ENCODE measurements at regions not wholly inside any gene's neighbourhood (a gene's known extent, or its start where the extent isn't known, plus 50 kb on each side); places are given as distances from the start of the nearest gene placed in this dataset.

DNA sequence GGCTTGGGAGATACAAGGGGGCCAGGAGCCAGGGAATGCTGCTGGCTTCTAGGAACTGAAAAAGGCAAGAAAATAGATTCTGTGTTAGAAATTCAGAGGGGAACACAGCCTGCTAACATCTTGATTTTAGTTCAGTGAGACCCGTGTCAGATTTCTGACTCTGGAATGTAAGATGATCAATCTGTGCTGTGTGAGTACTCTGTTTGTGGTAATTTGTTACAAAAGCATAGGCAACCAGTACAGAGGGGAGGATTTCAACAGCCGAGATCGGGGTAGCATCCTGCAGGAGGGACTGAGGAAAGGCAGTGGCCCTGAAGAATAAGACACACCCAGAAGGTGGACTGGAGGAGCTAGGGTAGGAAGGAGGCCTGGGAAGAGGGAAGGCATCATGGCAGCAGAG, 410.0 kb upstream of the CCDC196 start:
- DNase-seq = no peak

DNA sequence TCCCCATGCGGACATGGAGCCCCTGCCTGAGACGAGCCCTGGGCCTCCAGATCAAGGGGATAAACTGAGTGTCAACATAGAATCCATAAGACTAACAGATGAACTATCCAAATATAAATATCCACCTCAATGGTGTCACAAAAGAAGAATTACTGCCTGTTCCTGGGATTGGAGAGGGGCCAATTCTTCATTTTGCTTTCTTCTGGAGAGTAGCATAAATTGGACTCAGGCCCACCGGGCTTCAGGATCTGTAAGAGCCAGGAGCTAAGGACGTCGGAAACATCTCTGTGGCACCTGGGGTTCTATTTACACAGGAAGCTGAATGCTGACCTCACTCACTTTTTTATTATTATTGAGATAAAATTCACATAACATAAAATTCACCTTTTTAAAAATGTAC, 408.2 kb upstream of the CCDC196 start:
- DNase-seq = no peak

GRCh38 chr14:66081594-66082376, 404.4 kb upstream of the CCDC196 start:
- DNase-seq = no peak

DNA sequence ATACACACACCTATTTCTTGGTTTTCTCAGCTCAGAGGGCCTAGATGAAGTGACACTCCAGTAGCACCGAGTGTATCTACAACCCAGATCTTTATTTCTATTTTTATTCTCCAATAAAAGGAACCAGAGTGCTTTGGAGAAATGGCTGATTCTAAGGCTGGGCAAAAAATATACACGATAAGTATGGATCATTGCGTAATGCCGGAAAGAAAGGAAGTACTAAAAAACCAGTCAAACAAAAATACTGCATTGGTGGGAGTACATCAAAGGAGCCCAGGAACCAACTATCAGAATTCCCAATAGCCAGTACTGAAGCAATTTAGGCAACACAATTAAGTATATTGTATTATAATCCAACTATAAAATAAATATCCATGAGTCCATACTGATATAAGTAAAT, 400.9 kb upstream of the CCDC196 start:
- DNase-seq = no peak

DNA sequence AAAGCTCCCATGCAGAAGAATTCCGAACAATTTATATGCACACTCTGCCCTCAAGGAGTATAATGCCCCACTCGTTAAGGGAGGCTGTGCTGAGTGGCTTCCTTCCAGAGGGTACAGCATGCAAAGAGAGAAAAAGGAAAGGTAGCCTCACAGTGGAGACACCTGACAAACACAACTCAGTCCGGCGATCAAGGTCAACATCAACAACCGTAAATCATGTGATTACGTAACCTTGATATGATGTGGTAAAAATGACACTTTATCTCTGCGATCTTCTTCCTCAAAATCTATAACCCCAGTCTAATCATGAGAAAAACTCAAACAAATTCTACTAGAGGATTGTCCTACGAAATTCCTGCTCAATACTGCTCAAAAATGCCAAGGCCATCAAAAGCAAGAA, 400.5 kb upstream of the CCDC196 start:
- no peak for DNase-seq

GRCh38 chr14:66087231-66087630, 398.9 kb upstream of the CCDC196 start:
- DNase-seq = no peak

- no peak for DNase-seq
These were observed 397.5 kb upstream of the CCDC196 start for GRCh38 chr14:66088656-66089055.

- DNase-seq = no peak
These were observed 394.0 kb upstream of the CCDC196 start for GRCh38 chr14:66092206-66092605.

- DNase-seq = no peak
These were observed 393.4 kb upstream of the CCDC196 start for GRCh38 chr14:66092748-66093147.

- DNase-seq = no peak
These were observed 392.0 kb upstream of the CCDC196 start for GRCh38 chr14:66094001-66094727.

DNA sequence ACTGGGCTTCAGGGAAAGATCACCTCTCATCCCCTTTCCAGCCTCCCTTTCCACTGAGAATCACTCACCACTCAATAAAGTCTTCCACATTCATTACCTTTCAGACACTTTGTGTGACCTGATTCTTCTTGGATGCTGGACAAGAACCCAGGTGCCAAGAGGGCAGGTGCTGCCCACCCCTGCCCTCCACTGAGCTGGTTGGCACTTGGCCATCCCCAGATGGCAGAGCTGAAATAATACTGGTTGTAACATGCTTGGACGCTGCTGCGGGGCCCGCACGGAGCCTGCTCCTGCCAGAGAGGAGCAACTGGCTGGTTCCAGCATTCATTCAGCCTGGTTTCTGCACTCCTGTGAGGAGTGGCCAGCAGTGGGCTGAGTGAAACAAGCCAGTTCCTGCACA, 386.7 kb upstream of the CCDC196 start:
- DNase-seq = no peak

GRCh38 chr14:66099931-66100330, 386.2 kb upstream of the CCDC196 start:
- DNase-seq = no peak

GRCh38 chr14:66101662-66102061, 384.5 kb upstream of the CCDC196 start:
- no peak for DNase-seq

GRCh38 chr14:66104486-66104885, 381.7 kb upstream of the CCDC196 start:
- DNase-seq = no peak

- DNase-seq = no peak
These were observed 380.4 kb upstream of the CCDC196 start for GRCh38 chr14:66105815-66106214.

- no peak for DNase-seq
These were observed 376.7 kb upstream of the CCDC196 start for GRCh38 chr14:66109426-66109825.

DNA sequence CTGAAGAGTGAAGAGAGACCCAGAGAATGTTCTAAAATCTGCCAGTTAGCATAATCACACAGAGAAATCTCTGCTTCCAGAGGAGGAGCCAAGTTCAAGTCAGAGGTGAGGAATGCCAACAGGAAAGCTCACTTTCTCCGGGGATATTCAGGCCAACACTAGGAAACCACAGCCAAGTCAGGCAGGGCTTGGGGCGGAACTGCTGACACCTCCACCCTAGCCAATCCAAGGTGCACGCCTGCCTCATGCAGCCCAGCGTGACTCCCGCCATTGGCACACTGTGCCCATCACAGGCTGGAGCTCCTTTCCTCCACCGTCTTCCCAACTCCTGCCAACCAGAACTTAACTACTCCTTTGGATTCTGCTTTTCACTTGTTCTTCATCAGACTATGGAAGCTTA, 374.3 kb upstream of the CCDC196 start:
- DNase-seq = no peak

DNA sequence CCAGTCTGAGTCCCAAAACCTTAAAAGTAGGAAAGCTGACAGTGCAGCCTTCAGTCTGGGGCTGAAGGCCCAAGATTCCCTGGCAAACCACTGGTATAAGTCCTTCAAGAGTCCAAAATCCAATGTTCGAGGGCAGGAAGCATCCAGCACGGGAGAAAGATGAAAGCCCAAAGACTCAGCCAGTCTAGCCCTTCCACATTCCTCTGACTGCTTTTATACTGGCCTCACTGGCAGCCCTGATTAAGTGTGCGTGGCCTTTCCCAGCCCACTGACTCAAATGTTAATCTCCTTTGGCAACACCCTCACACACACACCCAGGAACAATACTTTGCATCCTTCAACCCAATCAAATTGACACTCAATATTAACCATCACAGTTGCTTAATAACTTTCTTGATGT, 372.1 kb upstream of the CCDC196 start:
- no peak for DNase-seq

DNA sequence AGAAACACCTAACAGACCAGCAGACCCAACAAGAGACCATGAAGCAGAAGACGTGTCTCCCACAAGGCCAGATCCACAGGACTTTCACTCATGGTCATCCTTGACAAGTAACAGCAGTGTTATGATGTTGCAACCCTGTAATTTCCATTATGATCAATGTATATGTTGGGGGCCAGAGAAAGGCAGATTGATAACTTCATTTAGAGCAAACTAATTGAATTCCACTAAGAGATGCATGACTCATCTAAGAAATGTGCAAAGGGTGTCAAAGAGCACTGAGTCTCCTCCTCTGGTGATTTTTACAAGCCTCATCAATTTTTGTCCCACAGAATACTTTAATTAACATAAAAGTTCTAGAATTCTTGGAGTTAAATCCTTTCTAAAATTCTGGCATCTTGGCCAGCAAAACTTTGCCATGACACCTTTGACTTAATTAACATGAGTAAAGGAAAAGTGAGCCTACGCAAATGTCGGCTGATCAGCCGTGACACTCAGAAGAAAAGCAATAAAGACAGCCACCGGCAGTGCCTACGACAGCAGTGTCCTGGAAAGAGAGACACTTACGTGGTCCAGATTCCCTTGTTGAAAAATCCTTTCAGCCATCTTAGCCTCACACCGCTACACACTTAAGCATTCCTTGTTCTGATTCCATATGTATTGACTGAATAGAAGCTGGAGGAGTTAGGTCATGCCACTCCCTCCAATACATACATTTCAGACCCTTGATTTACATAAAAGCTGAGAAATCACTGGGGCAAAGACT, 370.2 kb upstream of the CCDC196 start:
- no peak for DNase-seq

- DNase-seq = no peak
These were observed 369.4 kb upstream of the CCDC196 start for GRCh38 chr14:66116732-66117131.

- DNase-seq = no peak
These were observed 368.6 kb upstream of the CCDC196 start for GRCh38 chr14:66117600-66117999.

DNA sequence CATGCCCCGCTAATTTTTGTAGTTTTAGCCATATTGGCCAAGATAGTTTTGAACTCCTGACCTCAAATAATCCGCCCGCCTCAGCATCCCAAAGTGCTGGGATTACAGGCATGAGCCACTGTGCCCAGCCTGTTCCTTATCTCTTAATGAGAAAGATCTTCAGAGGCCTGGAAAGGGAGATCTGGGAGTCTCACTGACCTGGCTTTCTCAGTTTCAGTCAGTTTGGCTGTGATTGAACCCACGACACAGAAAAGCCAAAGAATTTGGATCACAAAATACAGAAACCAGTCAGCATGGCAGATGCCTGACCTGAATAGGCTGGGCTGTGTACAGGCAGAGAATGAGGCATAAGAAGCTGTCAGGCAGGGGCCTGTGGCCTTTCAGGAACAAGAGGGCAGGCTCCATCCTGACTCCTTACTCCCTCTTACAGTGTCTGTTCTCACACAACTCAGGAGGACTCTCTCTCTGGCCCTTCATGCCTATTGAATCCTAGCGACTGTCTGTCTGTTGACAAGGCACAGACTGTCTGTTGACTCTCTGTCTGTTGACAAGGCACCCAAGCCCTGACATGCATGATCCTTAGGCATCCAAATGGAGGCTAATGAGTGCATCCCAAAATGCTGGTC, 366.5 kb upstream of the CCDC196 start:
- DNase-seq = no peak

DNA sequence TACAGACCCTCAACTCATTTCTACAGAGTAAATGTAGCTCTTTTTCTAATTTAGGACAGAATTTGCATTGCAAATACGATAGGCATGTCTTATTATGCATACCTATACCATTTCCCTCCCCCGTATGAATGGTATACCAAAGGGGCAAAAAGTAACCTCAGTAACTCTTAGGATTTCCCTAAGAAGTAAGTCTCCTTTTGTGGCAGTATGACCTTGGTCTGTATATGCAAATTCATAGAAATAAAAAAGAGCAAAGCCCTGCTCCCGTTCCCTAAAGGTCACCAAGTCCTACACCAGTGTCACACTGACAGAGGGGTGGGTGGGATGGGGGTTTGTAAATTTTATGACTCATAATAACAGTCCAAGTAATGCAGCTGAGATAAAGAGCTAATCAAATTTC, 365.8 kb upstream of the CCDC196 start:
- DNase-seq = no peak

Data from activated T-cell treated with anti-CD3 and anti-CD28 coated beads, Interleukin-2, amount 50 U/mL, for 48 hours (primary cell).